HG03342 (cell line): ENCODE measurements at regions not wholly inside any gene's neighbourhood (a gene's known extent, or its start where the extent isn't known, plus 50 kb on each side); places are given as distances from the start of the nearest gene placed in this dataset.

ENCODE experiments used
- ATAC-seq: cut with Tn5 transposase; IDR thresholded peaks from one replicate; pipeline ENCODE4 v1.9.1; 2021; ENCODE audit warnings: mild to moderate bottlenecking, moderate library complexity; ENCODE audit not compliant: unreplicated experiment

DNA sequence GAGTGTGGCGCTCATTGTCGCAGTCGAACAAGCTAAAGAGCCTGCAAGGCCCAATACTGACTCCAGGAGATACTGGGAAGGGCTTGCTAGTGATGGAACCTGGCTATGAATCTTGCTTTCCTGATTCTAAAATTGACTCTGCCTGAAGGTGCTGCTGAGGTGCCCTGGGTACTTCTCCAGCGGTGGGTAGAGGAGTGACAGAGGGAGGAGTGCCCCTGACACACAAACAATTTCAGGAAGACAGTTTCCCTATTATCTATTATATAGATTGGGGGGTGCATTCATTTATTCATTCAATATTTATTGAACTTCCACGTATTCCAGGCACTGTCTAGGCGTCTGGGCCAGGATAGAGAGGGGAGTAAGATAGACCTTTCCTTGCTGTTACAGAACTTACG, 339.2 kb upstream of the GATB start:
- ATAC-seq, result no peak

DNA sequence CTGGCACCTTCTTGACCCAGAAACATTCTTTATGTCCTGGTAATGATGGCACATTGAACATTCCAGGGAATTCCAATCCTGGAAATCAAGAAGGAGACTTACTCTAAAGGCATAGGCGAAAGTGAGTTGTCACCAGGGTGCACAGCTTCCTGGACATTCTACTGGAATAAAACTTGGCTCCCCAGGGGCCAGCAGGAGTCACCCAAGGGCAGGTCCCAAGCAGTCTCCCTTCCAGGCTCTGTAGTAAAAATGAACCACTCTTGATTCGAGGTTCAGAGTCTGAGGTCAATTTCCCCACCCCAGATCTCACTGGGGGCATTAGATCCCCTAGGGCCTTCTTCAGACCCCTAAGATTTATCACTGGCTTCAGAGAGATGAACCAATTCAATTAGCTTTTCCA, 338.7 kb upstream of the GATB start:
- ATAC-seq, result no peak

DNA sequence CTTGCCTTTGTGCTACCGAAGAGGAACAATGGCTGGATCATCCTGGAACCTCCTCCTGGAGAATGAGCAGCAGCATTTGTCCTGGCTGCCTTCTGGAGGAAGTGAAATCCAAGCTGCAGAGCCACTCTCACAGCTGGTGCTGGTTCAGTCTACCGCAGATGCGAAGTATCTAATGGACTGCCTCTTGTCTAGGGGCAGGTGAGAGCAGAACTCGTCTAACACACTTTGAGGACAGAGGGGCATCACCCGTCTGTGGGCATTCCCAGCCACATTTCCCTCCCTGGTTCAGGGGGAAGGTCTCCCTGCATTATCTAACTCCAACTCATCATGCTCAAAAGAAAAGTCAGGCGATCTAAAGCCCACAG, 338.2 kb upstream of the GATB start:
- ATAC-seq, result no peak

DNA sequence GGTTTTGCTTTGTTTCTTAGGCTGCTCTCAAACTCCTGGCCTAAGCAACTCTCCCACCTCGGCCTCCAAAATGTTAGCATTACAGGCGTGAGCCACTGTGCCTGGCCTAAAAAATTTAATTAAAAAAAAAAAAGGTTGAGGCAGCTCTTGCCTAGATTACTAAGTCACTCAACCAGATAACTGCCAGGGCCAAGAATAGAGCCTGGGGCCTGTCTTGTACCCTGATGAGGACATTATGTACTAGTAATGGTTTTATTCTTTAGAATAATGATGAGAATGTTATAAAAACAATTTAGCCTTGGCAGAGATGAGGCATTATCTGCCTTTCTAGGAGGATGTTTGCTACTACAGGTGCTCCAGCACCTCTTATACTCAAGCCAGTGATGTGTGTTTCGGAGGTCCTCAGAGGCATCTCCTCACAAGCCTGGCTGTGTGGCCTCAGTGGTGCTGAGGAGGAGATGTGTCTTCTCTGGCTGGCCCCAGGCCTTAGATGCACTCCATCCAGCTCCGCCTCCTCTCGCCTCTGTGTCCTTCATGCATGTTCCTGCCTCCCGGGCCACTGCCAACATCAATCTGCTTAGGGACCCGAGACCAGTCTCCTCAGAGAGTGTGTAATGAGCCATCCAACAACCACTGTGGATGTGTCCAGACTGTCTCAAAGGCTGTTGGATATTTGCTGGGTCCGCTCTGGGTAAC, 337.7 kb upstream of the GATB start:
- no peak for ATAC-seq

DNA sequence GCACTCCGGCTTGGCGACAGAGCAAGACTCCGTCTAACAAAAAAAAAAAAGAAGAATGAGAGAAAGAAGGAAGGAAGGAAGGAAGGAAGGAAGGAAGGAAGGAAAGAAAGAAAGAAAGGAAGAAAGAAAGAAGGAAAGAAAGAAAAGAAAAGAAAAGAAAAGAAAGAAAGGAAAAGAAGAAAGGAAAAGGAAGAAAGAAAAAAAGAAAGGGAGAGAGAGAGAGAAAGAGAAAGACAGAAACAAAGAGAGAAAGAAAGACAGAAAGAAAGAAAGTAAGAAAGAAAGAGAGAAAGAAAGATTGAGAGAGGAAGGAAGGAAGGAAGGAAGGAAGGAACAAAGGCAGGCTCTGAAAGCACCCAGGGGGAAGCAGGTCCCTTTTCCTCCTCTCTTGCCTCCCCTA, 336.6 kb upstream of the GATB start:
- no peak for ATAC-seq

DNA sequence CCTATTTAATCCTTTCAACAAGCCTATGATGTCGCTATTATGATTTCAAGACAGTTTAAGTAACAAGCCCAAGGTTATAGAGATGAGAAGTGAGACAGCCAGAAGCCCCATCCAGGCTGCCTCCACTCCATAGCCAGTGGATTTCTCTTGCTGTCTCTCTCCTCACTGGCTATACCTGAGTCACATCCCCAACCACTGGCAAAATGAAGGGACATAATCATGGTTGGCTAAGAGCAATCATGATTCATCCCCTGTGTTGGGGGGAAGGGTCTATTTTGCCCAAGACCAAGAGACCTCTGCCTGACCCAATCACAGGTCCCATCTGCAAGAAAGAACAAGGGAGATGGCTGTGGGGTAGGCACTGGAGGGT, 334.9 kb upstream of the GATB start:
- ATAC-seq, result no peak

DNA sequence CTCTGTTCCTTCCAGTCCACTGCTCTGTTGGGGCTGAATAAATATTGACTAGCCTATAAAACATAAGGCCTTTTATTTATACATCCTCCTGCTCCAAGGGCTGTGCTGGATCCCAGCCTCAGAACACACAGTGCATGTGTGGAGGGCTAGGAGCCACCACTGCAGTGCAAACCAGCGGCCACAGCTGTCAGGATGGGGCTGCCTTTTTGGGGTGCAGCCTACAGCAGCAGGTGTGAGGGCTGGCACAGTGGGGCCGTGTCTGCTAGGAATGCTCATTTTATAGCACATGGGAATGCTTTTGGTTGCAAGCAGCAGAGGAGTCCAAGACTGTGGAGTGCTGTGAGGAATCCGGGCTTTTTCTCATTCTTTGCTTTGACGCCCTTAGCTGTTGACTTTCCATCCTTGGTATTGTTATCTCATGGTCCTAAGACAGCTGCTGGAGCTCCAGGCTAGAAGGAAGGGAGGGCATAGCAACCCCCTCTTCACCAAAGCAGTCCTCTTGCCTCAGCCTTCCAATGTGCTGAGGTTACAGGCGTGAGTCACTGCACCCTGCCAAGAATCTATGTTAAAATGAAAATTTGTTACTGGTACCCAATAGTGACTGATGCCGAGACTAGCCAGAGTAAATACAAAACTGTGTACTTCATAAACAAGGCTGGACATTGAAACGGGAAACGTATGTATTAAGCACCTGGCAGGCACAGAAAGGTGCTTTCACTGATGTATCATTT, 334.3 kb upstream of the GATB start:
- ATAC-seq, result no peak

DNA sequence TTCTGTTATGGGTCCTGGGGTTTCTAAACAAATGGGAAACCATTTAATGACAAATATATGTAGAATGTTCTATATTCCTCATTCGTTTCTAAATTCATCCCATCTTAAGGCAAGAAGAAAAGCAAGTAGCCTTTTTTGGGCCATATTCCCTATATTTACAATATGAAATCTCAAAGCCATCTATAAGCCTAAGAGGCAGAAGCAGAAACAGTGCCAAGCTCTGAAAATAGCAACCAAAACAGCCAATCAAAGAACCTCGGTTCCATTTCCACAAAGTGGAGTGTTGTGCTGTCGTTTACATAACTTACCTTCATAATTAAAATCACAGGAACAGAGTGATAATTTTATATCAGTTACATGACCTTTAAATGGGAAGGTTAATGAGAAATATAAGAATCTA, 330.6 kb upstream of the GATB start:
- no peak for ATAC-seq

DNA sequence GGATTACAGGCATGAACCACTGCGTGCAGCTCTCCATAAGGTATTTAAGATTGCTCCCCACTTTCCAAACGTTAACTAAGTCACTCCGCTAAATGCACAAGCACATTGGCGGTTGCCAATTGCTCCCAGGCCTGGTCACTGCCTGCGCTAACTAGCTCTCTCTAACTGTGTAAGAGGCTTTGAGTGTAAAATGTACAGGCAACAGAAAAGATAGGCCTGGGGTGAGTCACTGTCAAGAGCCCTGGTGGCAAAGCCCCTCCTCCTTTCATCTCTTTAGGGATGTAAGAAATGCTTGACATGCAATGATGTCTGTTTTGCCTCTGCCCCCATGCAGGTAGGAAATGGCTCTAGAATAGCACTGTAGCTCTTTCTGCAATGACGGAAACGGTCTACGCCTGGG, 329.7 kb upstream of the GATB start:
- no peak for ATAC-seq

DNA sequence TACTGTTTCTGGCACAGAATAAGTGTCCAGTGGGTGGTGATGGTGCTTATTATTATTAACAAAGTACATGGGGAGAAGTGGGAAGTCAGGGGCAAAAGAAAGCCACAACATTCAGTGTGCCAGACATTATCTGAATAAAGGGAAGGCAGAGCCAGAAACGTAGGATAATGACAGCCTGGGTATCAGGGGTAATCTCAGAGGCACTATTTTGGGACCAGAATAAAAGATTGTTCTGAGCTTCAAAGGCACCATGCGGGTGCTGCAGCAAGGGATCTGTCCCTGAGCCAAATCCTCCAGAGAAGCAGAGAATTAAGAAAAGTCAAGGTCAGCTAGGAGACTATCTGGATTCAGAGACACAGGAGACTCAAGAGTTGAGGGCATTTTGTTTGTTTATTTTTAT, 328.8 kb upstream of the GATB start:
- no peak for ATAC-seq

DNA sequence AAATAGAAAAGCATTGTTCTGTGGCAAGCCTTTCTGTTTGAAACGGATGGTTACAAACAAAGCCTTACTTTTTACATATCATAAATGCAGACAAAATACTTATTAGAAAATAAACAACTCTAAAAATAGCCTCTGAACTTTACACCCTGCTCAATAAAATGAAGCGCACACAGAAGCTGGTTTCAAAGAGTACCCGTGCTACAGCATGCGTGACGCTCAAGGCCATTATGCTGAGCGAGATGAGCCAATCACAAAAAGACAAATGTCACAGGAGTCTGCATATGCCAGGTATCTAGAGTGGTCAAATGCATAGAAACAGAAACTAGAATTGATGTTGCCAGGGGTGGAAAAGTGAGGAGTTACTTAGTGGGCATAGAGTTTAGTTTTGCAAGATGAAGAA, 326.5 kb upstream of the GATB start:
- no peak for ATAC-seq

DNA sequence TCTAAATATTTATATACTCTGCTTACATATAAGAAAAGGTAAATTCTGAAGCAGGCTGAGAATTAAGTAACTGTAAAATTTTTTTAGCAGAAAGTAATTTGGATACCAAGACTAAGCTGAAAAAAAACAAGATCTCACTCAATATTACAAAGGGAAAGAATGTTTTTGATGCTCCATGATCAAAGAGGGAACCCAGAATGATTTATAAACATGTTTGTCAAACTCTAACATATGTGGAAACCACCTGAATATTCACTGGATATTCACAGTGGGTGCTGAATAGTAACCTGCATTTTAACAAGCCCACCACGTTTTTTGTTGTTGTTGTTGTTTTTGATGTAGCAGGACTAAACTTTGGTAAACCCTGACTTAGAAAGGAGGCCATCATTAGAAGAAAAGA, 324.9 kb upstream of the GATB start:
- no peak for ATAC-seq

DNA sequence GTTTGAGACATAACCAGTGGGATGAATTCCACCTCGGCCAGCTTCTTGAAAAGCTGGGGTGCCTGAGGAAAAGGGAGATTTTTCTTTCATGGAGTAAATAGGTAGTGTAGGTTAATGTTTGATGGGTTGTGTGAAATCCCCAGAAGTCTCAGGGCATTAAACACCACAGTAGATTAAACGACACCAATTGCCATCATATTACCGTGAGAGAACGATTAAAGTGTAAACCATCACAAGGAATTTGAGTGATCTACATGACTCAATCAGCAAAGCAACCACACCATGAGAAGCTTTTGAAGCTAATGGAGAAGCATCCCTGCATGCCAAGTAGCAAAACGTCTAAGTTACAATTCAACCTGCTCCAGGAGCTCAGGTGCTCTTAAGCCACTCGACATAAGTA, 322.5 kb upstream of the GATB start:
- ATAC-seq, result no peak

DNA sequence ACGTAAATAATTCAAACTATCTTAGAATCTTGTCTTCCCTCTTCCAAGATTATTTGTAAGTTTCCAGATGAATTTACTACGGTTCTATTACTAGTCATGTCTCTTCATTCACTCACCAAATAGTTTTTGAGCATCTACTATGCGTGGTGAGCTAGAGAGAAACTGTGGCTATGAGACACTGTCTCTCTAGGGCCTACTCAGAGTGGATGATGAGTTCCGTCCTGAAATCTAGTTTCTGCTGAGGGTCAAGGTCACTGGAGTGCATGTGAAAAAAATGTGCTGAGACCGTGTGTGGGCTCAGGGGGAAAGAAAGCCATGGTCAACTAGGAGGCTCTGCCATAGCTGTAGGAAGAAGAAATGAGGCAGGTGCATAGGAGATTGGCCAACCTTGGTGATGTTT, 320.2 kb upstream of the GATB start:
- no peak for ATAC-seq

DNA sequence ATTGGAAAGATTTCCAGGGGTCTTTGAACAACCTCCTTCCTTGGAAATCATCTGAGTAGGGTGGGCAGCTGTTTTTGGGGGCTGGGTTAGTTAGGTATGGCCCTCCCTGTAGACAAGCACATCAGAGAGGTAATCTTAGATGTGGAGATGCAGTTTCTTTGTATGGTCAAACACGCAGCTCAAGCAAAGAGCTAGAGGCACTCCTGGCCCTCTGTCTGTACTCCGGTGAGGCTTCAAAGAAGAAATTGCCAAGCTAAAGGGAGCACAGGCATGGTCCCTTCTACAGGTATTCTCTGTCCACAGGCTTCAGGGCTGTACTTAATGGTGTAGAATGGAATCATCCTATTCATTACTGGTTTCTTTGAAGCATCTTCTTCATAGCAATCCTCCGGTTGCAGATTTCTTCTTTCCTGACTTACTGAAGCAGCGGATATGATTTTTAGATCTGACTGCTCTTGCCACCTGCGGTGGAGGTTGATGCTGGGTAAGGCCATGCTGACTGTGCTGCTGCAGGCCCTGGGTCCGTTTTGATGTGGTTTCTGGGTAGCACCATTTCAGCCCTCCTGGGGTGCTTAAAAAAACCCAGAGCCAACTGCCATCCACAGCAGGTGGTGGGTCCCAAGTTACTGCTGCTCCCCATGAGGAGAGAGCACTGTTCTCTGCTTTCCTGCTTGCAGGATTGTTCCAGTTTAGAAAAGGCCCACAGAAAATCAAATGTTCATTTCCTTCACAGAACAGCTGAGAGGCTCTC, 318.9 kb upstream of the GATB start:
- ATAC-seq, result no peak

DNA sequence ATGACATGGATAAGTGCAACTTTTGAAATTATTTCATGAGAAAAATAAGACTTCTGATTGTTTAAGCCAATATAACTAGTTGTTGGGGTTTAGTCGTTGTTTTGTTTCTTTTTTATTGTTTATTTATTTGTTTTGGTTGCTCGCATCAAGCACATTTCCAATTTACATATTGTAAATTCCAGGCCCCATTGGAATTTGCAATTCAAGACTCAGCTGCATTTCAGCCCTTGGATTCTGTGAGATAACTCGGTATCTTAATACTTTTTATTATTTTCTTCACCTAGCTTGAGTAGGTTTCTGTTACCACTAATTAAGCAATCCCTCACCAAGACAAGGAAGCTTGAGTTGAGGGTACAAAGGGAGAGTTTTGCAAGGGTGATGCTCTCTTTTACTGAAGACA, 318.3 kb upstream of the GATB start:
- ATAC-seq, result no peak

DNA sequence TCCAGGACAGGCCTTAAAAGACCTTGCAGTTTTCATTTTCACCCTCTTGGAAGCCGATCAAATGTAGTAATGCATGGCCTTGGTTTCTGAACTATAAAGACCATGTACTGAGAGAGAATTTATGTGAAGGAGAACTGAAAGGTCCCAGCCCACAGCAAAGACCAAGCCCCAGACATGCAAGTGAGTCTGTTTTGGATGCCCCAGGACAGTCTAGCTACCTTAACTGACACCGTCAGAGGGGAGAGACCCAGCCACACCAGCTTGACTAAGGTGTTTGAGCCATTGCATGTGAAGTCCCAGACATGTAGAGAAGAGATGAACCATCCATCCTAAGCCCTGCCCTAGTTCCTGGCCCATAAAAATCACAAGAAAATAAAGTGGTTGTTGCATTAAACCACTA, 316.8 kb upstream of the GATB start:
- no peak for ATAC-seq

DNA sequence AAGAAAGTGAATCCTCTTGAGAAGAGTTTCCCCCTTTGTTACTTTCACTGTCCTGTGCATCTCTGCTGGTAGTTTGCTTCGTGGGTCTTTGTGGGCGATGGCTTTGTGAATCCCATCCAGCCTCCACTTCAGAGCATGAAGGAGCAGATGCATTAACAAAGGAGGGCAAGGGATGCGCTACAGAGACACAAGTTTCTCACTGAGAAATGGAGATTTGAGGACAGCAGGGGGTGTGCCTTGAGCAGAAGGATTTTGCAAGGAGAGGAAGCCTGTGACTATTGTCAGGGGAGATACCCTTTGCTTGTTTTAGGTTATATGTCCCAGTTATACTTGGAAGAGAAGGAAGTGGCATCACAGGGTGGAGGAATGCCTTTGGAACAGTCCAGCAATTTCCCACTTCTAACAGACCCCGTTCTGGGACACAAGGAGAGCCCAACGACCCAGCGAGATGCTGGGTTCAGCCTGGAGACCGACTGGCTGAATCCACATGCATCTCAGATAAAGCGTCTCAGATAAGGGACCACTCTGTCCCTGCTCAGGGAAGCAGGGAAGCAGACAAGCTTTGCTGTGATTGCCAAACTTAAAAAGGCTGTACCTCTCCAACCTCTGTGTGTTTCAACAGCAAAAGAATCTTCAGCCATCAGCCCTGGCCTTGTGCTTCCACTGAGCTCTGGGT, 314.6 kb upstream of the GATB start:
- ATAC-seq, result no peak

DNA sequence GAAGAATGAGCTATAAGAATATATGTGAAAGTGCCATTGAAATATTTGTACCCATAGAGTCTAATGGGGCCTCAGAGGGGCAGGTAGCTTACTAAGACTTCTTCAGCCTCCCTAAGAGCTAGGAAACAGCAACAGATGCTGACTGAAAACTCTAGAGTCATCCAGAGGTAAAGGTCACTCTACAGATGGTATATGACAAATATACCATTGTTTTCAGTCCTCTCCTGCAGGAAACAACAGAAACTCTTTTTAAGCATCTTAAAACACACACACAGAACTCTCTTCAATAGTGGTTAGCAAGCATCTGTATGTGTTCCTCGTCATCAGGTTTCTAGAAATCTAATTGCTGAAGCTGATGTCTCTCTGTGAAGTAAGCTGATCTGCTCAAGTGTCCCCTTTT, 313.8 kb upstream of the GATB start:
- no peak for ATAC-seq

DNA sequence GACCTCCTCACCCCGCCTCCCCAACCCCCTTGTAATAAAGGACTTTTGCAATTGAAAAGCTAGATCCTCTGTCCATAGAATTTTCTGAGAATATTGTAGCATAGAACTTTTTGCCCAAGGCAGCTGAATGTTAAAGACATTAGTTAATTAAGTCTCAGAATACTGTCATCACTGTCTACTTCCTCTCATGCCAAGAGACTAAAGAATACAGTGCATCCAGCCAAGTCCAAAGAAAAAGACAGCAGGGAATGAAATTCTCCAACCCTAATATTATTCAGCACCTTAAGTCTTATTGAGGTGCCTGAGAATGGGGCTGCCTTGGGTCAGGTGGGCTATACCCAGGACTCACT, 313.3 kb upstream of the GATB start:
- ATAC-seq, result no peak

DNA sequence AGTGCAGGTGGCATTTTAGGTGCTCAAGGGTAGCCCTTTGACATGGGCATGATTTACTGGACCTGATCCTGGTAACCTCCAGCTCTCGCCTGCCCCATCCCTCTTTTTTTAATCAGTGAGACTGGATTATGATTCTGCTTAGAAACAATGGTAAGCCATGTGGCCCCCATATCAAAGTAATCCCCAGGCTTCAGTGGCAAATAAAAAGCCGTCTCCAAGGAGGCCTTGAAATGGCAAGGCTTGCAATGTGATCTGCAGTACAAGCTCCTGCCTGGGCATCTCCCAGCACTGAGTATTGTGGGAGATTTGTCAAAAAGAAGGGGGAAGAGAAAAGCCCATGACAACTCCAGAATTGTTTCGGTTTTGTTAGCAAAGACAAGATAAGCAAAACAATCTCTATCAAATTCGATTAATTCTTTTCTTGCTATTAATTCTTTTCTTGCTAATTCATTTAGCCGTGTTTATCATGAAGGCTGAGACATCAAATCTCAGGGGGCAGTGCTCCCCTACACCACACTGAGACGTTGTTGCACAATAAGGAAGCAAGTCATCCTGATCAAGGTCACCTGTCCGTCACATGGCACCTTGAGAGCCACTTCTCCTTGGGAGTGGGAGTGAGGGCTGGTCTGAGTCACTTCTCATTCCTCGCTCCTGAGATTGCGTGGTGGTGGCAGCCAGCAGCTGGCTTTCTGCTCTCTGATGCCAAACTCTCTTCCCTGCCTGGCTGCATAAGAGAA, 312.7 kb upstream of the GATB start:
- no peak for ATAC-seq
